ENCODE measurements at regions not wholly inside any gene's neighbourhood (a gene's known extent, or its start where the extent isn't known, plus 50 kb on each side); places are given as distances from the start of the nearest gene placed in this dataset.
"Not testable (repeated sequence)": the region's sequence is repeated elsewhere in the genome, so short reads cannot be mapped to it uniquely, and the experiment has no call there.

- not testable (repeated sequence) for DNase-seq
Observed at GRCh38 chrX:67213686-67214085, 330.1 kb upstream of the AR start.

- no peak for DNase-seq
Observed at GRCh38 chrX:67207912-67208311, 335.9 kb upstream of the AR start.

GRCh38 chrX:67159437-67159836 lies 384.4 kb upstream of the AR start:
- no peak for DNase-seq

- no peak for DNase-seq
Observed at GRCh38 chrX:67114635-67115034, 429.2 kb upstream of the AR start.

- no peak for DNase-seq
Observed at GRCh38 chrX:67105758-67106116, 438.1 kb upstream of the AR start.

GRCh38 chrX:67104982-67105757 lies 438.7 kb upstream of the AR start:
- no peak for DNase-seq

- DNase-seq, result no peak
Observed at GRCh38 chrX:67100031-67100884, 443.6 kb upstream of the AR start.

- no peak for DNase-seq
Observed at GRCh38 chrX:67094061-67094460, 449.8 kb upstream of the AR start.

- DNase-seq, result no peak
Observed at GRCh38 chrX:67050760-67051159, 411.9 kb upstream of the EDA2R start.

- no peak for DNase-seq
Observed at GRCh38 chrX:67044866-67045265, 406.0 kb upstream of the EDA2R start.

GRCh38 chrX:67044029-67044653 lies 405.3 kb upstream of the EDA2R start:
- no peak for DNase-seq

- DNase-seq, result no peak
Observed at GRCh38 chrX:67004451-67004850, 365.6 kb upstream of the EDA2R start.

GRCh38 chrX:66994729-66995128 lies 355.9 kb upstream of the EDA2R start:
- no peak for DNase-seq

GRCh38 chrX:66992077-66992476 lies 353.2 kb upstream of the EDA2R start:
- DNase-seq, result not testable (repeated sequence)

GRCh38 chrX:66988331-66988730 lies 349.5 kb upstream of the EDA2R start:
- DNase-seq, result no peak

- DNase-seq, result no peak
Observed at GRCh38 chrX:66961665-66962064, 322.8 kb upstream of the EDA2R start.

- no peak for DNase-seq
Observed at GRCh38 chrX:66931713-66932112, 292.8 kb upstream of the EDA2R start.

- not testable (repeated sequence) for DNase-seq
Observed at GRCh38 chrX:66930516-66930915, 291.6 kb upstream of the EDA2R start.

GRCh38 chrX:66920296-66920695 lies 281.4 kb upstream of the EDA2R start:
- DNase-seq, result no peak

- DNase-seq, result no peak
Observed at GRCh38 chrX:66919280-66919832, 280.5 kb upstream of the EDA2R start.

- no peak for DNase-seq
Observed at GRCh38 chrX:66918511-66918910, 279.6 kb upstream of the EDA2R start.

GRCh38 chrX:66915893-66916292 lies 277.0 kb upstream of the EDA2R start:
- DNase-seq, result no peak

- no peak for DNase-seq
Observed at GRCh38 chrX:66914080-66914479, 275.2 kb upstream of the EDA2R start.
